Loucy (cell line): ENCODE measurements at regions not wholly inside any gene's neighbourhood (a gene's known extent, or its start where the extent isn't known, plus 50 kb on each side); places are given as distances from the start of the nearest gene placed in this dataset.
"Not testable (repeated sequence)": the region's sequence is repeated elsewhere in the genome, so short reads cannot be mapped to it uniquely, and the experiment has no call there.

Experiments
- EZH2phosphoT487 ChIP-seq: fragments of 200-600 bp; IDR thresholded peaks from 2 replicates; pipeline ENCODE4 v1.6.1; 2018; ENCODE audit warnings: antibody characterized with exemption, mild to moderate bottlenecking, moderate library complexity, borderline replicate concordance
- TF ChIP-seq, protein P1 (sequence below): fragments of 200-600 bp; sonication (generic); conservative IDR thresholded peaks from 2 replicates; pipeline ENCODE4 v1.5.1; 2014; ENCODE audit warnings: mild to moderate bottlenecking, antibody characterized with exemption, low read length

DNA sequence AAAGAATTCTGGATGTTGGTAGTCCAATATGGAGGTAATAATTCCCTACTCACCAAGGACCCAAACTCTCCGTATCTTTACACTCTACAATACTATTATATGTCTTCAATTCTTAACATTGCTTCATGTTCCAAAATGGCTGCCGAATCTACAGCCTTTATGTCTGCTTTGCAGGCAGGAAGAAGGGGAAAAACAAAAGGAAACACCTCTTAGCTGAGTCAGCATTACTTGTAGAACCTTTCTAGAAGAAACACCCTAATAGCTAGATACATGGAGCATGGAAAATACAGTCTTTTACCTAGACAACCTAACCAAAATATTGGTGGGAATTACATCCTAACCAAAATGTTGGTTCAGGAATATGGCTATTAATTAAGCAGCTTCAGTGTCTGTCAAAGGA, 298.0 kb downstream of the OR4C45 start:
- TF ChIP-seq, protein P1, sequence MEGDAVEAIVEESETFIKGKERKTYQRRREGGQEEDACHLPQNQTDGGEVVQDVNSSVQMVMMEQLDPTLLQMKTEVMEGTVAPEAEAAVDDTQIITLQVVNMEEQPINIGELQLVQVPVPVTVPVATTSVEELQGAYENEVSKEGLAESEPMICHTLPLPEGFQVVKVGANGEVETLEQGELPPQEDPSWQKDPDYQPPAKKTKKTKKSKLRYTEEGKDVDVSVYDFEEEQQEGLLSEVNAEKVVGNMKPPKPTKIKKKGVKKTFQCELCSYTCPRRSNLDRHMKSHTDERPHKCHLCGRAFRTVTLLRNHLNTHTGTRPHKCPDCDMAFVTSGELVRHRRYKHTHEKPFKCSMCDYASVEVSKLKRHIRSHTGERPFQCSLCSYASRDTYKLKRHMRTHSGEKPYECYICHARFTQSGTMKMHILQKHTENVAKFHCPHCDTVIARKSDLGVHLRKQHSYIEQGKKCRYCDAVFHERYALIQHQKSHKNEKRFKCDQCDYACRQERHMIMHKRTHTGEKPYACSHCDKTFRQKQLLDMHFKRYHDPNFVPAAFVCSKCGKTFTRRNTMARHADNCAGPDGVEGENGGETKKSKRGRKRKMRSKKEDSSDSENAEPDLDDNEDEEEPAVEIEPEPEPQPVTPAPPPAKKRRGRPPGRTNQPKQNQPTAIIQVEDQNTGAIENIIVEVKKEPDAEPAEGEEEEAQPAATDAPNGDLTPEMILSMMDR: not testable (repeated sequence)
- TF ChIP-seq EZH2phosphoT487: not testable (repeated sequence)
